ENCODE measurements at regions not wholly inside any gene's neighbourhood (a gene's known extent, or its start where the extent isn't known, plus 50 kb on each side); places are given as distances from the start of the nearest gene placed in this dataset.

DNA sequence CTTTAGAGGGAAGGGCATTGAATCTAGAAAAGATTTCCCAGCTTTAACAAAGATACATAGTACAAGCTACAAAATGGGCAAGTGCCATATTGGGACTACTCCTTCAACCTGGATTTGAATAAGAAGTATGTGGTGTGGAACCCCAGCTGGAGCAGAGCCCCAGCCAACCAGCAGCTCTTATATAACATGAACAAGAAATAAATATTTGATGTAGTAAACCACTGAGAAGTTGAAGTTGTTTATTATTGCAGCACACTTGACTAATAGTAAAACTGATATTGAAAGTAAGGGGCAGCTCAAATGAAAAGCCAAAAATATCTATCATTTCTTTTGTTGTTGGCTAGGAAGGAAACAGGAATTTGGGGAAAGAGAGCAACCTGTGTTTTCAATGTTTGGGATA lies 701.8 kb downstream of the TMTC2 start:
- Histone ChIP-seq H2BK12ac (ENCODE audit: low read depth, low read length) (no peak overlapping the region), H3K4me1 (replicated peaks in 1 of 4; ENCODE audit: control insufficient read depth in 3 of 4, insufficient read depth in 4 of 4, low read length in 3 of 4) (no peaks in the 10 kb centered on the region), H3K4ac (replicated peaks; ENCODE audit: insufficient read length, low read depth, low read length) (no peak overlapping the region), H4K8ac (ENCODE audit: extremely low read depth, insufficient read depth, low read length) (no peak overlapping the region), H4K20me1 (replicated peaks in 1 of 2; ENCODE audit: control insufficient read depth in 1 of 2, insufficient read depth in 2 of 2, low read length in 2 of 2) (no peaks in the 10 kb centered on the region), H3K27me3 (replicated peaks in 1 of 4; ENCODE audit: control insufficient read depth in 3 of 4, extremely low read depth in 1 of 4, insufficient read depth in 3 of 4, low read length in 3 of 4) (no peaks in the 10 kb centered on the region), H3K23ac (ENCODE audit: insufficient read length) (no peak overlapping the region), H3K27ac (ENCODE audit: low read depth, low read length) (no peak overlapping the region), H3K56ac (replicated peaks; ENCODE audit: insufficient read length, low read depth, low read length) (no peak overlapping the region), H3K18ac (ENCODE audit: extremely low read depth, low read length) (no peak overlapping the region), H2BK120ac (replicated peaks; ENCODE audit: low read depth, low read length) (no peak overlapping the region), H2AK5ac (ENCODE audit: low read depth, low read length) (no peak overlapping the region), H3K9me3 (ENCODE audit: insufficient read depth in 2 of 2, low read depth in 1 of 2, low read length in 1 of 2) (no peaks in the 10 kb centered on the region), H2BK20ac (ENCODE audit: low read length) (no peak overlapping the region), H3K79me2 (ENCODE audit: control insufficient read depth in 1 of 2, insufficient read depth in 2 of 2, low read length in 2 of 2) (no peaks in the 10 kb centered on the region), H3K4me2 (ENCODE audit: insufficient read depth in 1 of 2, low read depth in 2 of 2, low read length in 2 of 2) (no peak overlapping the region), H4K91ac (replicated peaks; ENCODE audit: insufficient read length, low read length) (no peak overlapping the region), H3K79me1 (ENCODE audit: low read depth, low read length) (no peaks in the 10 kb centered on the region), H3K23me2 (ENCODE audit: low read depth, low read length) (no peaks in the 10 kb centered on the region), H3K36me3 (ENCODE audit: control insufficient read depth in 2 of 4, insufficient read depth in 4 of 4, low read length in 3 of 4) (no peaks in the 10 kb centered on the region), H3K4me3 (ENCODE audit: extremely low read depth in 1 of 4, insufficient read depth in 2 of 4, low read depth in 3 of 4, low read length in 4 of 4) (no peak overlapping the region), H4K5ac (ENCODE audit: insufficient read length, low read depth, low read length) (no peak overlapping the region), H2BK15ac (ENCODE audit: low read length) (no peak overlapping the region), H3K14ac (ENCODE audit: insufficient read length) (no peak overlapping the region), H3K9ac (replicated peaks in 1 of 4; ENCODE audit: extremely low read depth in 1 of 4, low read depth in 3 of 4, low read length in 3 of 4) (no peak overlapping the region), H2BK5ac (ENCODE audit: low read depth, low read length) (no peak overlapping the region), H2AFZ (ENCODE audit: low read length) (no peak overlapping the region)
- POLR2A ChIA-PET (ENCODE audit: partially characterized antibody) = no interaction called here
- CTCF ChIA-PET (ENCODE audit: partially characterized antibody) = interaction anchor here (0.7 to 3.7 kb wide), 11 partner anchors 10 to 703 kb away, joined by 3 to 23 read pairs (median 8); partner anchors contain the start of gene TMTC2
- FAIRE-seq (no peak), DNase-seq (ENCODE audit: low read depth in 1 of 2, low spot score in 2 of 2) (no peak)
- no peak for TF ChIP-seq YY1 (IDR thresholded peaks at IDR 0.05; ENCODE audit: low read depth, low read length)
- no peak for TF ChIP-seq SUZ12 (IDR thresholded peaks at IDR 0.05; ENCODE audit: low read length)
- no peak for TF ChIP-seq KDM4A (IDR thresholded peaks at IDR 0.05; ENCODE audit: low read depth, low read length, severe bottlenecking)
- TF ChIP-seq SAP30 (IDR thresholded peaks at IDR 0.05; ENCODE audit: insufficient read depth, insufficient replicate concordance, low read length) = no peak
- no peak for TF ChIP-seq NRF1 (IDR thresholded peaks at IDR 0.05; ENCODE audit: low read depth, low read length)
- no peak for TF ChIP-seq RFX5 (IDR thresholded peaks at IDR 0.05; ENCODE audit: borderline replicate concordance, low read depth, low read length)
- TF ChIP-seq JUN (IDR thresholded peaks at IDR 0.05; ENCODE audit: low read depth, low read length) = no peak
- no peak for TF ChIP-seq RNF2 (IDR thresholded peaks at IDR 0.05; ENCODE audit: borderline replicate concordance, low read depth, low read length, missing control alignments, poor library complexity, severe bottlenecking)
- TF ChIP-seq, protein P1, sequence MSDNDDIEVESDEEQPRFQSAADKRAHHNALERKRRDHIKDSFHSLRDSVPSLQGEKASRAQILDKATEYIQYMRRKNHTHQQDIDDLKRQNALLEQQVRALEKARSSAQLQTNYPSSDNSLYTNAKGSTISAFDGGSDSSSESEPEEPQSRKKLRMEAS (IDR thresholded peaks at IDR 0.05) = no peak
- TF ChIP-seq SP2 (IDR thresholded peaks at IDR 0.05; ENCODE audit: low read length) = no peak
- no peak for TF ChIP-seq CEBPB (IDR thresholded peaks at IDR 0.05; ENCODE audit: low read depth, low read length)

Data from H1 (cell line).